HG02938 (cell line): ENCODE measurements at regions not wholly inside any gene's neighbourhood (a gene's known extent, or its start where the extent isn't known, plus 50 kb on each side); places are given as distances from the start of the nearest gene placed in this dataset.

ENCODE experiments used
- ATAC-seq: cut with Tn5 transposase; IDR thresholded peaks from one replicate; pipeline ENCODE4 v1.9.1; 2021; ENCODE audit warnings: mild to moderate bottlenecking, moderate library complexity; ENCODE audit not compliant: unreplicated experiment

GRCh38 chr5:5066276-5067186 is 73.6 kb upstream of the ADAMTS16 start:
- ATAC-seq, result no peak

GRCh38 chr5:5069851-5070250 is 70.3 kb upstream of the ADAMTS16 start:
- no peak for ATAC-seq

- no peak for ATAC-seq
Observed at GRCh38 chr5:5071554-5071953, 68.6 kb upstream of the ADAMTS16 start.

- ATAC-seq, result no peak
Observed at GRCh38 chr5:5077236-5077635, 62.9 kb upstream of the ADAMTS16 start.

GRCh38 chr5:5078009-5078897 is 61.9 kb upstream of the ADAMTS16 start:
- no peak for ATAC-seq

GRCh38 chr5:5079876-5080275 is 60.3 kb upstream of the ADAMTS16 start:
- ATAC-seq, result no peak

- no peak for ATAC-seq
Observed at GRCh38 chr5:5080790-5081189, 59.3 kb upstream of the ADAMTS16 start.

- no peak for ATAC-seq
Observed at GRCh38 chr5:5085381-5085780, 54.7 kb upstream of the ADAMTS16 start.

GRCh38 chr5:5089895-5090649 is 50.1 kb upstream of the ADAMTS16 start:
- ATAC-seq, result no peak
